GM12891 (cell line): ENCODE measurements at regions not wholly inside any gene's neighbourhood (a gene's known extent, or its start where the extent isn't known, plus 50 kb on each side); places are given as distances from the start of the nearest gene placed in this dataset.
A peak's percentile ranks its signal among the peaks of the same experiment; 100 is the strongest.

ENCODE experiments used
- DNase-seq: peaks from one replicate; pipeline ENCODE4 v3.0.0; 2011; ENCODE audit warnings: low spot score; ENCODE audit not compliant: insufficient read length
- FAIRE-seq: peaks from 2 replicates; lab custom pipeline; 2011; peaks lifted over from hg19 to GRCh38; lab: Jason Lieb, UNC
- PAX5 ChIP-seq: IDR thresholded peaks from 2 replicates; pipeline ENCODE4 v1.6.1; 2011; ENCODE audit warnings: low read length, moderate library complexity, mild to moderate bottlenecking; ENCODE audit not compliant: insufficient read depth, severe bottlenecking
- POLR2A ChIP-seq: IDR thresholded peaks from 2 replicates; pipeline ENCODE4 v1.6.1; 2011; ENCODE audit warnings: low read depth, low read length, control low read depth
- POLR2AphosphoS5 ChIP-seq: IDR thresholded peaks from 2 replicates; pipeline ENCODE4 v1.6.1; 2011; ENCODE audit warnings: low read depth, low read length, control low read depth
- POU2F2 ChIP-seq: IDR thresholded peaks from 2 replicates; pipeline ENCODE4 v1.6.1; 2011; ENCODE audit warnings: low read depth, mild to moderate bottlenecking, control low read depth, low read length, moderate library complexity
- SPI1 ChIP-seq: IDR thresholded peaks from 2 replicates; pipeline ENCODE4 v1.6.1; 2011; ENCODE audit warnings: low read depth, low read length, control low read depth
- TAF1 ChIP-seq: IDR thresholded peaks from 2 replicates; pipeline ENCODE4 v1.6.1; 2011; ENCODE audit warnings: low read depth, low read length, control low read depth

DNA sequence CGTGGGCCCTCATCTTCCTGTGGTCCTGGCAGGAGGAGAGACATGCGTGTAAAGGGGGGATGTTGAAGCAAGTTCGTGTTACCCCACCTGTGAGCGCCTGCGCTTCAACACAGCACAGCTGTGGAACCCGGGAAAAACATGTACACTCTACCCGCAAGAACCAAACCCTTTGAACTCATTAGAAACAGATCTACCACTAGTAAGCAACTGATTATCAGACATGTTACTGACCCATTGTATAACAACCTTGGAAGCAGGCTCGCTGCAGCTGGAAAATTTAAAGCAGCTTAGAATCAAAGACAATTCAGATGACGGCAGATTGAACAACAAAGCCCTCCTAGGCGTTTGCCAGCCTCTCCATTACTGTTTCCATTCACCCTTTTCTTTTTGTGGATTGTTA lies 771.7 kb upstream of the SALL3 start:
- no peak for FAIRE-seq
- no peak for DNase-seq
- TF ChIP-seq POU2F2 (no peak), SPI1 (no peak), POLR2A (no peak), POLR2AphosphoS5 (no peak), TAF1 (no peak), PAX5 (no peak)

DNA sequence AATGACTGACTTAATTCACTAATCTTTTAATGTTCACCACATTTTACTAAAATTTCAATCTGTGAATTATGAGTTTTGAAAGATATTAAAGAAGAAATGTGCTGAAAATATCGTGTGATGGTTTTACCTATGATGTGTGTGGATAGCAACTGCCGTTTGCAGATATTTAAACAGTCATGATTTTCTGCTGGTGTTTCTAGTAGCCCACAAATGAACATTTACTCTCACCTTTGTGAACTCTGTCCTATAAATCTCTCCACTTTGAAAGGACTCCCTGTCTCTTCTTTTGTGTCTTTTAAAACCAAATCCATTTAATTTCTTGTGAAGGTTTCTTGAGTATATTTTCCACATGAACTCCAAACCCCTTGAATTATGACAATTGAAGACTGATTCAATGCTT lies 771.2 kb upstream of the SALL3 start:
- no peak for FAIRE-seq
- DNase-seq = no peak
- TF ChIP-seq POU2F2 (no peak), TAF1 (no peak), SPI1 (no peak), POLR2AphosphoS5 (no peak), POLR2A (no peak), PAX5 (no peak)

DNA sequence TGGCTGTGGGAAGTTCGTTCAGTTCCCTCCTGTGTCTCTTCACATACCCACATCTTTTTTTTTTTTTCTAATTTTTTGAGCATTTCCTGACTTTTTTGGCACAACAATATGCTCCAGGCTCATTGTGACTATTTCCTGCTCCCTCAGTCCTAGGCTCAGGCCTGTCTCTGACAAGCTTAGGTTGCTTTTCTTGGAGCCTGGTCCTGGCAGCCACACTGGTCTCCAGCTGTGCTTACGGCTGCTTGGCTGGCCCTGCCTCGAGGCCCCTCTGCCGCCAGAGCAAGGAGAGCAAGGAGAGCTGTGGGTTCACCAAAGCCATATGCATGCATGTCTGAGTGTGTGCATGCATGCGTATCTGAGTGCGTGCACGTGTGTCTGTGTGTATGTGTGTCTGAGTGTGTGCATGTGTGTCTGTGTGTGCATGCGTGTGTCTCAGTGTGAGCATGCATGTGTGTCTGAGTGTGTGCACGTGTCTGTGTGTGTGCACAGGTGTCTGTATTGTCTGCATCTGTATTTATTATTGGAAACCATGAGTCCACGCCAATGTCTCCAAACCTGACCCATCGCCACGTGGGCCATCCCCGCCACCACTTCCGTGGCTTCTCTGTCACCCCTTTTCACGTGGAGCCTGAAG lies 766.1 kb upstream of the SALL3 start:
- no peak for TF ChIP-seq POU2F2
- no peak for TF ChIP-seq PAX5
- TF ChIP-seq SPI1 = no peak
- no peak for TF ChIP-seq POLR2AphosphoS5
- TF ChIP-seq POLR2A = no peak
- no peak for TF ChIP-seq TAF1
- DNase-seq = no peak
- FAIRE-seq = no peak

DNA sequence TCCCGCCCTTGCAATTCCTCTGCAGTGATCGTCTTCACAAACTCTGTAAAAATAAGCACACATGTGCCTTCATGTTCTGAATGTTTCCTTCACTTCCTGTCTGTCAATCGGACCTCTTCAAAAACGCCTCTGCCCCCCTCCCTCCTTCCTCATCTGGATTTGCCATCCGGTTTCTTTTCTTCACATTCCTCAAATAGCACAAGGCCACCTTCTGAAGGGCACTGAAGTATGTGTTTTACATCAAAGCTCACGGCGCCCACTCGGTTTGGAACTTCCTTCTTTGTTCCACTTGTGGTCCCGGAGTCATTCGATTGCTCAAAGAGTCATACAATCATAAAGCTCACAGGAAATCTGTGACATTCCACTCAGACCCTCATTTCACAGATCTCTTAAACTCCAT lies 758.1 kb upstream of the SALL3 start:
- no peak for FAIRE-seq
- TF ChIP-seq PAX5 (no peak), SPI1 (no peak), POLR2AphosphoS5 (no peak), POLR2A (no peak), POU2F2 (no peak), TAF1 (no peak)
- DNase-seq = no peak

DNA sequence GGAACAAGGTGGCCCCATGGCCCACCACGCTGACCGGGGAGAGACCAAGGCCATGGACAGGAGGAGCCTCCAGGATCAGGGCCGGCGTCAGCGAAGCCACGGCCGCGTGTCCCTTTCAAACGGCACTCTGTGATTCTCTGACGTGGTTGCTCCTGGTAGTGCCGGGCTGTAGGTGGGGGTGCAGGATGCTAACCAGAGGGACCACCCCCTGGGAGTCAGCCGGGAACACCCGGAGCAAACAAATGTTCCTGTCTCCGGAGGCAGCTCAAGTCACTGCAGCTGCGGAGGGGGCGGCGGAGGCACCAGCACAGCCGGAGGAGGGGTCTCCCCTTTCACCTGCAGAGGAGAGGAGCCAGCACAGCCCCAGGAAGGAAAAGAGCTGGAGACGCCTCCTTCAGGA lies 750.6 kb upstream of the SALL3 start:
- TF ChIP-seq TAF1 (no peak), POU2F2 (no peak), SPI1 (no peak), POLR2A (no peak), PAX5 (no peak), POLR2AphosphoS5 (no peak)
- no peak for DNase-seq
- no peak for FAIRE-seq

DNA sequence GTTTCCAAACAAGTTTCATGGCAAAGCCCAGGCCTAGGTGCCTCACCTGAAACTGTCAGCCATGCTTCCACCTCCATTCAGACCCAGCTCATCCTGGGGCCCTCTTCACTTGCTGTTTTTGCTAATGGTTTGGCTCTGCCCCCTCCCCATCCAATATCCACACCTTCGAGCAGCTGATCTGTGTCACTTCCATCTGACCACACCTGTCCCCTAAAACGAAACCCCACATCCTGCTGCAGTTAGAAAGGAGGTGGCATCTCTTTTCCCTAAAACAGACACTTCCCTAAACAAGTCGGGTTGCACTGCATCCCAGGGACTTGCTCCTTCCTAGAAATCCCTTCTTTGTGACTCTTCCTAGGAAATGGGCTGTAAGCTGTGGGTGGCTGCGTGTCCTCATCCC lies 748.7 kb upstream of the SALL3 start:
- FAIRE-seq (no peak), DNase-seq (no peak)
- TF ChIP-seq POU2F2 (no peak), TAF1 (no peak), PAX5 (no peak)

DNA sequence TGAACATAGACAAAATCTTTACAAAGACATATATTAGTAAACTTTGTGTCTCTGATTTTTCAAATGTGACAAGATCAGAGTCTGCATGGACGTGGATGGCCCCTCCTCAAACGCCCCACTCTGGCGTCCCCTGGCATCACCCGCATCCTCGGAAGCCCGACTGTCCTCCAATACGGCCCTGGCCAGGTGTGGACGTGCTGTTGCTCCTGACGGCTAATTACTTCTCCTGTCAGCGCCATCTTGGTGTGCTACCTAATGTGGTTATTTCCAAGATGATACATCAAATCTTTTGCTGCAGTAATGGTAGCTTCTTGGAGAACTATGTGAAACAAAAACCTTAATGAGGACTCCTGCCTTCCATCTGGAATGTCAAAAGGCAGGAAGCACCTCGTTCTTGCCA lies 747.4 kb upstream of the SALL3 start:
- no peak for DNase-seq
- no peak for FAIRE-seq
- TF ChIP-seq POLR2AphosphoS5 = no peak
- TF ChIP-seq PAX5 = no peak
- no peak for TF ChIP-seq POU2F2
- TF ChIP-seq POLR2A = no peak
- no peak for TF ChIP-seq TAF1
- no peak for TF ChIP-seq SPI1

DNA sequence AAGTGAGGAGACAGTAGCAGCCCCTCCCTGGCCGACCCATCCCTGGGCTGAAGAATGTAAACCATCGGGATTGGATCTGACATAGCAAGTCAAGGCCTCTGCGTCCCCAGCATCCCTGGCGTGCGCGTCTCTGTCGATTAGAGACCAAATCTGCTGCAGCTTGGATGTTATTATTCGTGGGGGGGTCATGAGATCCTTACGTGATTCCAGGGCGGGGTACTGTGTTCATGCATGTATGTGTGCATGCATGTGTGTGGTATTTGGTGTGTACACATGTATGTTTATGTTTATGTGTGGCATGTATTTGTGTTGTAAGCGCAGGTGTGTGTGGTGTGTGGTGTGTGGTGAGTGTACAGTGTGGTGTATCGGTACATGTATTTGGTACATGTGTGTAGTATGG lies 741.8 kb upstream of the SALL3 start:
- TF ChIP-seq SPI1 (no peak), TAF1 (no peak), POLR2AphosphoS5 (no peak), POU2F2 (no peak), POLR2A (no peak), PAX5 (no peak)
- DNase-seq = no peak
- FAIRE-seq = no peak

DNA sequence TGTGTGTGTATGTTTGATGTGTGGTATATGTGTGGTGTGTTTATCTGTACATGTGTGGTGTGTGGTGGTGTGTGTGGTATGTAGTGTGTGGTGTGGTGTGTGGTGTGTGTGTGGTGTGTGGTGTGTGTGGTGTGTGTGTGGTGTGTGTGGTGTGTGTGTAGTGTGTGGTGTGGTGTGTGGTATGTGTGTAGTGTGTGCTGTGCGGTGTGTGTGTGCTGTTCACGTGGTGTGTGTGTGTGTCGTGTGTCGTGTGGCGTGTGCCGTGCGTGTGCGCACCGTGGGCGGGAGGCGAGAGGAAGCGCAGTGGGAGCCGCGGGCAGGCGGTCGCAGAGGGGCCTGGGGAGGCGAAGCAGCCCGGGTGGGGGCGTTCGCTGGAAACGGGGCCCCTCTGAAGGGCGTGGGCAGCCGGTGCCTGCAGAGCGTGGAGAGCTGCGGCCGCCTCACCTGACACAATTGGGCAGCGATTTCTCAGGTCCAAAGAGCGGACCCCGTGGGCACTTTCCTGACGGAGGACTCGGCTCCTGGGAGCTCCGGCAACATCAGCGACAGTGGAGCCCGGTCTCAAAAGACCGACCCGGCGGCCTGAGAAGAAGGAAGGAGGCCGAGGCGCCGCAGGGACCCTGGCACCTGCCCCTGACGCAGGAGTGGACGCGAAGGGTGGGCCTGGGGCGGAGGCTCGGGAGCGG lies 741.1 kb upstream of the SALL3 start:
- DNase-seq (no peak), FAIRE-seq (peak; percentile 96)
- TF ChIP-seq TAF1 = no peak
- no peak for TF ChIP-seq POU2F2
- no peak for TF ChIP-seq SPI1

DNA sequence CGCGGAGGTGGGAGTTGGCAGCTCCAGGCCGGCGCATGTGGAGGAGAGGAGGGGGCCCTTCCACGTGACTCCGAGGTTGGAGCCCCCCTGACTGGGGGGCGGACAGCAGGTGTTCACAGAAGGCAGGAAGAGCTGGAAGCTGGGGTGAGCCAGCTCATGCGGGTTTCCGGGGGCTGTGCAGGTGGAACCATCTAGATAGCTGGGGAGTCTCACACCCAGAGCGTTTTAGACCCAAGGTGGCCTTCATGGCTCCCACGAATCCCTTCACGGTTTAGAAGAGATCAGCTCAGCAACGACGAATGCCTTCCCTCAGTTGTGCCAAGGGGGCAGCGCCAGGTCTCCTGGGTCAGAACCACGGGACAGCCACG lies 740.5 kb upstream of the SALL3 start:
- no peak for FAIRE-seq
- no peak for TF ChIP-seq POLR2AphosphoS5
- no peak for TF ChIP-seq SPI1
- TF ChIP-seq POU2F2 = no peak
- no peak for TF ChIP-seq POLR2A
- no peak for TF ChIP-seq TAF1
- TF ChIP-seq PAX5 = no peak
- DNase-seq = no peak
